ENCODE measurements at regions not wholly inside any gene's neighbourhood (a gene's known extent, or its start where the extent isn't known, plus 50 kb on each side); places are given as distances from the start of the nearest gene placed in this dataset.

DNA sequence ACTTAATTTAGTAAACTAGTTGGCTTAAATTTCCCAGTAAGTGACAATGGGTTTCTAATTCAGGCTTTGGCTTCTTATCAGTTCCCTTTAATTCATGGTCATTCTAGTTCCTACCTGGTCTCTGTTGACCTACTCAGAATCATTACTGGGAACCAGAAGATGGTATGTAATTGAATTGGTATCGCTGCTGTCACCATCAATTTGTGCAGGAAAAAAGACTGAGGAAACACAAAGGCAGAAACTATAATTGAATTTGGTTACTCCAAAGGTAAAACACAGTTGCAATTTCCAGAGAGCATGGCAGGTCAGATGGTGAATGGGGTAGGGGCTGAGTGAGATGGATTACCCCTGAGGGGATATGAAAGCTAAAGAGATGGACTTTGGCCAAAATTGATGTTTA, 226.5 kb upstream of the GAP43 start:
- TF ChIP-seq POLR2A (IDR thresholded peaks at IDR 0.05) = no peak
- TF ChIP-seq, protein P1, sequence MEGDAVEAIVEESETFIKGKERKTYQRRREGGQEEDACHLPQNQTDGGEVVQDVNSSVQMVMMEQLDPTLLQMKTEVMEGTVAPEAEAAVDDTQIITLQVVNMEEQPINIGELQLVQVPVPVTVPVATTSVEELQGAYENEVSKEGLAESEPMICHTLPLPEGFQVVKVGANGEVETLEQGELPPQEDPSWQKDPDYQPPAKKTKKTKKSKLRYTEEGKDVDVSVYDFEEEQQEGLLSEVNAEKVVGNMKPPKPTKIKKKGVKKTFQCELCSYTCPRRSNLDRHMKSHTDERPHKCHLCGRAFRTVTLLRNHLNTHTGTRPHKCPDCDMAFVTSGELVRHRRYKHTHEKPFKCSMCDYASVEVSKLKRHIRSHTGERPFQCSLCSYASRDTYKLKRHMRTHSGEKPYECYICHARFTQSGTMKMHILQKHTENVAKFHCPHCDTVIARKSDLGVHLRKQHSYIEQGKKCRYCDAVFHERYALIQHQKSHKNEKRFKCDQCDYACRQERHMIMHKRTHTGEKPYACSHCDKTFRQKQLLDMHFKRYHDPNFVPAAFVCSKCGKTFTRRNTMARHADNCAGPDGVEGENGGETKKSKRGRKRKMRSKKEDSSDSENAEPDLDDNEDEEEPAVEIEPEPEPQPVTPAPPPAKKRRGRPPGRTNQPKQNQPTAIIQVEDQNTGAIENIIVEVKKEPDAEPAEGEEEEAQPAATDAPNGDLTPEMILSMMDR (IDR thresholded peaks at IDR 0.05) = no peak
